CD4-positive, alpha-beta T cell treated with Interleukin-12 subunit alpha and Interleukin-12 subunit beta, for 1 hour (primary cell): ENCODE measurements at regions not wholly inside any gene's neighbourhood (a gene's known extent, or its start where the extent isn't known, plus 50 kb on each side); places are given as distances from the start of the nearest gene placed in this dataset.
"Not testable (repeated sequence)": the region's sequence is repeated elsewhere in the genome, so short reads cannot be mapped to it uniquely, and the experiment has no call there.

Source experiments
- DNase-seq: peaks from one replicate; pipeline ENCODE4 v3.0.0-alpha.2; 2020

DNA sequence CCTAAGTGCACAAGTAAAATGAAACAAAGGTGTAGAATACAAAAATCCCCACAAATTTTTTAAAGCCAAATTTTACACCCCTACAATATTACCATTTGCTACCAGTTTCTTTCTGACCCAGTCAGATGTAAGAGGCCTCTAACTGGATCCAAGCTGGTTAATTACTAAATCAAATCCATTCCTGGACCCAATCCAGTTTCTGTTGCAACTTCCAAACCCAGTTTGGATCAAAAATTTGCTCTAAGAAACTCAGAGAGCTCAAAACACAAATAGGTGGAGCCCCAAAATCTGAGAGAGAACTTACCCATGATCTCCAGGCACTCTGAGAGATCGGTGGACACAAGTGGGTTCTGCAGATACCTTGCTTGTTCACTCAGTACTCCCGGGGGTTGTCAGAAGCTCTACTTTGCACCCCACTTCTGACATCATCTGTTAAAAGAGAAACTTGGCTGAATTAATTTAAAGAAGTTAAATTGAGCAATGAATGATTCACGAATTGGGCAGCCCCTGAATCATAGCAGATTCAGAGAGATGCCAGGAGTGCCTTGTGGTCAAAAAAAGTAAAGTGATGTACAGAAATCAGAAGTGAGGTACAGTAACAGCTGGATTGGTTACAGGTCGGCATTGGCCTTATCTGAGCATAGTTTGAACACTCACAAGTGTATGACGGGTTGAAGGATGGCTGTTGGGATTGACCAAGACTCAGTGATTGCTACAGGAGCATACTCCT lies 448.0 kb downstream of the KCNT2 start:
- no peak for DNase-seq

DNA sequence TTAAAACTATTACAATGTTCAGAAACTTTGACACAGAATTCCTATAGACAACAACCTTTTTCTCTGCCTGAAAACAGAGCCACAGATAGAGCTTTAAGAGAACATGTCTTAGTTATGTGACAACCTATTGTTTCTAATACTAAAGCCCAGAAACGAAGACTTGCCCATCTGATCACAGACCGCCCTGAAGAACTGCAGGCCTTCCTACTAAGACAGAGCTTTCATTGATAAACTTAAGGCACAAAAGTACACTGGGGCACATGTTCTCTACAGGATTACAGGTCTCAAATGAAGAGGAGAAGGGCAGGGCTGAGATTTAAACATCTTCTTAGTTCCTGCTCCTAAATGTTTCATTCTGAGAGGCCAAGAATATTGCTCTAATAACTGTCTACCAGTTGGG lies 452.7 kb downstream of the KCNT2 start:
- no peak for DNase-seq

DNA sequence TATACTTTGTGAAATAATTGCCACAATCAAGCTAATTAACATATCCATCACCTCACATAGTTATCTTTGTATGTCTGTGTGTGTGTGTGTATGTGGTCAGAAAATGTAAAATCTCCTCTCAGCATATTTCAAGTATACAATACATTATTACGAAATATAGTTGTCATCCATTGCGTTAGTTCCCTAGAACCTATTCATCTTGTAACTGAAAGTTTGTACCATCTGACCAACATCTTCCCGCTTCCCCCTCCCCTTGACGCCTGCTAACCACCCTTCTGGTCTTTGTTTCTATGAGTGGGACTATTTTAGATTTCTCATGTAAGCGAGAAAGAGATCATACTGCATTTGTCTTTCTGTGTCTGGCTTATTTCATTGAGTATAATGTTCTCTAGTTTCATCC lies 455.3 kb downstream of the KCNT2 start:
- no peak for DNase-seq

DNA sequence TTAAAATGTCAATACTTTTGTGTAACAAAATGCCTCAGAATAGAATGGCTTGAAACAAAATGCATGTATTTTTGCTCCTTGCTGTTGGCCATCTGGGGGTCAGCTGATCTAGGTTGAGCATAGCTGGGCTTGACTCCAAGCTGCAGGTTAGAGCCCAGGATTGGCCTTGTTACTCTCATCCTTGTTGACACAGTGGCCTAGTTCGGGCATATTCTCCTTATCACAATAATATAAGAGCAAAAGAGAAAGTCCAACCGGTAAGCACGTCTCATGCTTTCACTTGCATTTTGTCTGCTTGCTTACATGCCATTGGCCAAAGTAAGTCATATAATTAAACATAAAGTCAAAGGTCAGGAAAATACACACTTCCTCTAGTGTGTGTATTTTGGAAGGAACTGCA lies 456.2 kb downstream of the KCNT2 start:
- no peak for DNase-seq

DNA sequence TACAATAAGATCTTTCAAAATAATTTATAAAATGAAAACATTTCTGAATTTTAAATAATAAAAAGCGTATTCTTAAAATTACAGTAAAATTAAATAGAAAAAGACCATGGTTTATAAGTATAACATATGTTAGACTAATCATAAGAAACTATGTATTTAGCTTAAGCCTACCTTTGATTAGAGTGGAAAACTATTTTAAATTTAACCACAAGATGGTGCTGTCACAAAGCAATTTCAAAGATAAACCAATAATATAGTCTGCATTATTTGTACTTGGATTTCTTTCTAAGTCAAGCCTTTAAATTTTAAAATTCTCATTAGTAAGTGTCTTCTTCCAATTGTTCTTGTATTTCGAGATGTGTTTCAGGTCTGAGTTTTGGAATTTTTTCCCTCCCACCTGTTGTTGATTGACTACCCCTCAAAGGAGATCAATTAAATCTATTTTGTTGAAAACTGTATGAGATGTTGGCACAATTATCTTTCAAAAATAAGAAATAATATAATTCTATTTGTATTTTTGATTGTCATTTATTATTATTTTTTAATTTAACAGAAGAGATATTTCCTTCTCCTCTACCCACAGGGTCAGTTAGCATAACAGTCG lies 459.8 kb downstream of the KCNT2 start:
- peak; percentile 26 for DNase-seq

DNA sequence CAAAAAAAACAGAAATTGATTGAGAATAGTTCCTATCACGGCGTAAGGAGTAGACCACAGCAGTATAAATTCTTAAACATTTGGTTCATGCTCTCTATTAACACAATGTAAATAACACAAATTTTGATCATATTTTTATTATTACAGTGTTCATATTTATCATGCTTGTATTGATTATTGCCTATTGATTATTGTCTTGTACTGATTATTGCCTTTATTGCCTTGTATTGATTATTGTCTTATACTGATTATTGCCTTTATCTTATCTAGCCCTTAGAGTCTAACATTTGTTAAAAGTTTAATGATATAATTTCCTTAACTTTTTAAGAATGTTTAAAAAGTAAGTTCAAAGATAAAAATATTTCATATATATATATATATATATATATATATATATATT lies 460.7 kb downstream of the KCNT2 start:
- no peak for DNase-seq

DNA sequence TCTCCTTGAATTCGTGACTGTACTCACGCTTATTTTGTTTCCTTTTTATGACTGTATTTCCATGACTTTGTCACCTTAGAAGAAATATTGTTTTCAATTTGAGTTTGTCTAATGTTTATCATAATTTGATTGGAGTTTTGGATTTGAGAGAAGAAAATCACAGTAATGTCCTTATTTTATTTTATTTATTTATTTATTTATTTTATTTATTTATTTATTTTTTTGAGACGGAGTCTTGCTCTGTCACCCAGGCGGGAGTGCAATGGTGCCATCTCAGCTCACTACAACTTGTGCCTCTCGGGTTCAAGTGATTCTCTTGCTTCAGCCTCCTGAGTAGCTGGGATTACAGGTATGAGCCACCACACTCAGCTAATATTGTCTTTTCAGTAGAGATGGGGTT lies 463.1 kb downstream of the KCNT2 start:
- not testable (repeated sequence) for DNase-seq

DNA sequence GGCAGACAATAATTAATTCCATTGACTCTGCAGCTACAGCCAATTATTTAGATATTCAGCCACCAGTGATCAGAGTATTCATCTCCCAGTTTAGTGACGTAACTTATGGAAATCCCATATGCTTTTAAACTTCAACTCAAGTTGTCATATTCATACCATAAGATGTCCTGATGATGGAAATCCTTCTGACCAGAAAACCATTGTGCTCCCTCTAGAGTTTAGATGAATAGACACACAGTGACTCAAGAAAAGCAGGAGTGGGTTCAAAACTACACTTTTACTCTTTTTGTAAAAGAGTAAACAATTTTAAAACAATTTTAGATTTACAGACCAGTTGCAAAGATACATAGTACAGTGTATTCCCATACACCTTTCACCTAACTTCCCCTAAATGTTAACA lies 463.7 kb downstream of the KCNT2 start:
- DNase-seq = no peak

DNA sequence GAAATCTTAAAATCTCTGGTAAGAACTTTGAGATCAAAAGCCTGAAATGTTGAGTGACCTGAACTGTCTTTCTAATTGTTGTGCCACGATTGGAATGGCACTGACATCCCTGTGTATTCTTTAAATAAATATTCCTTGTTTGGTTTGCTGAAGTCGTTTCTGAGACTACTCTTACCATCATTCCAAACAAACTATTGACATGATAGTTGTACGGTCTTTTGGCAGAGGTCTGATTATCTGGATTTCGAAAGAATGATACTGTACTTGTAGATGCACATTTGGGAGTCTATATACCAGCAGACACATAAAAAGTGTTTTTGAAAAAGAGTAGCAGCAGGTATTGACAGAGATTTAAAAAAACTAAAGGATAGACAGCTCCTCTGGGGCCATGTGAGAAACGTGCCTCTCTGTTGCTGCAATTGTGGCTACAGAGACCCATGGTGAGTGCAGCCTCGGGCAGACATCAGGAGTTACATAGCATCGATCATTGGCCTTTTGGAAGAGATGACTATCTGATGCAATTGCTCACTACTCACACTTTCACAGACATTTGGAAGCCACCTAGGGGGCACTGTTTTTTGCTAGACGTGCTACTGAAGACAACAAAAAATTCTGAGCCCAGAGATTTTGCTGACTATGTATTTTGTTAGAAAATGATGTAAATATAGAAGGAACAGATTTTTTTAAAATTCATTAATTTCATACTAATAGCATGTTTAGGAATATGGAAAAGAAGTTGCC lies 464.5 kb downstream of the KCNT2 start:
- no peak for DNase-seq

DNA sequence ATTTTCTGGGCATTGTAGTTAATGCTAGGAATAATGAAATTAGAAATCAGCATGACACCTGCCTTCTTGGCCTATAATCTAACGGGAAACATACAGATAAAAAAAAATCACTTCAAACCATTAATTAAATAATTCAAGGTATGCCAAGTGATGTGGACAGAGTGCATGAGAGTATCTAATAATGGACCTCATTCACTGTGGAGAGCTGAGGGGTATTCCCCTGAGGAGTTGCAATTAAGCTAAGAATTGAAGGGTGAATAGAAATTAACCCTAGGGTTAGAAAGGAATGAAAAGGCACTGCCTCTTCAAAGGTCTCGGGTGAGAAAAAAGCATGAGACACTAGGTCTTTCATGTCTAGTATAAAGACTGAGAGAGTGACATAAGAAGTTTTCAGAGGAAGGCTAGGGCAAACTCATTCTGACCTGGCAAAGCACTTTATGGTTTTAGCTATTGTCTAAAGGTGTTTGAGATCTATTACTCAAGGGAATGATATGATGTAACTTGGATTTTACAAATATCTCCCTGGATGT lies 466.1 kb downstream of the KCNT2 start:
- no peak for DNase-seq

DNA sequence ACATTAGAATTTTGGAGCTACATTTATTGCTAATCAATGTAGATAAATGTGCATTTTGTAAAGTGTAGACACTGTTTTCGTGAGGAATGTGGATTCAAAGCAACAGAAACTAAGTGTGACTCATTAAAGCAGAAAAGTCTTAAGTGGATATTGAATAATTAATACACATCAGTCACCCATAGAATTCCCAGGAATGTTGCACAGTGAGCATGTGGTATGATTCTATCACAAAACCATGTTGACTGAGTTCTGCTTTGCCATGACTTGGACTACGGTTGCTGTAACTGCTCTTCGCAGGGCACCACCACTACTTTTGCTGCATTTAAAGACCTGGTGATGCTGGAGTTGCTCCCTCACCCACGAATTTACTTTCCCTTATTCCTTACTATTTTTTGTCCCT lies 471.8 kb downstream of the KCNT2 start:
- no peak for DNase-seq

DNA sequence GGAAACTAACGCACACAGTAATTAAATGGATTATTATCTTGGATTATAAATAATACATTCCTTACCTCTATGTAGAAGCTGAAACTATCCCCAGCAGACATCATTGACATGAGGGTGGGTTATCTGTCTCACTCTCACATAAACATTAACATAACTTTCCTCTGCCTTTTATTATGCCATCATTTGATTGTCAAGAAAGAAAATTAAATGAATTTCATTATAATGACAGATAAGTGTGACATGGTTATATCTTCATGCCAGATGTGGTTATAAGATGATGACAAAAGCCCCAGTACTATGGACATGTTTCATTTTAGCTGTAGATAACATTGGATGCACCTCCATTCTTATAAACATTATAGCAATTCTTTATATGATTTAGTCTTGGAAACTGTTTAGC lies 476.5 kb downstream of the KCNT2 start:
- DNase-seq = no peak

DNA sequence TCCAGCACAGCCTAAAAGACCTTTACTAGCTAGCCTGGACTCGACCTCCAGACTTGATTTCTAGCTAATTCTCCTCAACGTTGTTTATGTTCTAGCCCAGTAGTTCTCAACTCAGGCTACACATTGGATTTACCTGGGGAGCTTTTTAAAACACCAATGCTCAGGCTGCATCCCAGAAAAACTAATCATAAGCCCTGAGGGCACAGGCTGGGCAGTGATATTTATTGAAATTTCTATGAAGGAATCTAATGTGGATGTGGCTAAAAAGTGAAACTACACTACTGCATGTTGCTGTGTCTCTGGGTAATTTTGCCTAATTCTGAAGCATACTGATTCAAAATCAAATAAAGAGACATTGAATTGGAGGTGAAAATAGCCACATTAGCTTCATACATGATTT lies 479.4 kb downstream of the KCNT2 start:
- DNase-seq = no peak

DNA sequence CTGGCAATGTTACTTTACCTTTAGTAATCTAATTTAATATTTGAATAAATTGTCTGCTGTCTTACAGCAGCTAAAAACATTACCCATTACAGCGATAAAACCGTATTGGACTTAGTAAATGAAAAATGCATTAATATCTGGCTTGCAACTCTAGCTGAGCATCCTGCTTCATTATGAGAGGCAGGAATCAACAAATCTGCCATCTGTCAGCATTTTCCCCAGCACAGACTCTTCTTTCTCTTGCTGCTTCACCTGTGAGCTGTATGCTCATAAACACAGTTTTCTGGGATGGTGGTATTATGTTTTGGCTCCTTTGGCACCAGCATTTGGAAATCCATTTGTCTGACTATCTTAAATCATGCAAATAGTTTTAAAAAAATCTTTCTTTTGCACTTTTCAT lies 487.1 kb downstream of the KCNT2 start:
- no peak for DNase-seq

DNA sequence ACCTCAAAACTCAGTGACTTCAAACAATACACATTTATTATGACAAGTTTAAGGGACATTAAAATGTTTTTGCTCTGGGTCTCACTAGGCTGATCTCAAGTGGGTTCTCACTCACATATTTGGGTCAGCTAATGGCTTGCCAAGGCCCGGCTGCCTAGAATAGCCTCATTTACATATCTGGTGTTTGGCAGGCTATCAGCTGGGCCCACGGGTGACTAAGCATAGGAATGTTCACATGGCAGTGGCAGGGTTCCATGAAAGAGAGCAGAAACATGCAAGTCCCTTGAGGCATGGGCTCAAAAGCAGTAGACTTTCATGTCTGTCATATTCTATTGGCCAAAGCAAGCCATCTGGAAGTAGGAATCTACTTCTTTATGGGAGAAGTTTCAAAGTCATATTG lies 492.6 kb downstream of the KCNT2 start:
- no peak for DNase-seq

DNA sequence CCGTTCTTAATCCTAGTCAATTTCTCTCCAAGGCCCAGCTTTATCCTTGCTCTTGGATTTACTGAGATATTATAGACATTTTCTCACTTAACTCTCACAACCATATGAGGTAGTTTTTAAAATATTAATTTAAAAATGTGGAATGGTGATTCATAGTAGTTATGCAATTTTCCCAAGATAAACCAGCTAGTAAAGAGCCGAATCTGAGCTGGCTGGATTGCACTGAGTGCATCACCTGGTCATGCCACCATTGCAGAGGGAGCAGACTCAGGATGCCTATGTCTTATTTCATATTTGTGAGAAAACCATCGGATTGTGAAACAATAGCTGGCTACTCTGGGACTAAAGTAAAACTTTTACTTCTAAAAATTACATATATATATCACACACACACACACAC lies 494.0 kb downstream of the KCNT2 start:
- no peak for DNase-seq

DNA sequence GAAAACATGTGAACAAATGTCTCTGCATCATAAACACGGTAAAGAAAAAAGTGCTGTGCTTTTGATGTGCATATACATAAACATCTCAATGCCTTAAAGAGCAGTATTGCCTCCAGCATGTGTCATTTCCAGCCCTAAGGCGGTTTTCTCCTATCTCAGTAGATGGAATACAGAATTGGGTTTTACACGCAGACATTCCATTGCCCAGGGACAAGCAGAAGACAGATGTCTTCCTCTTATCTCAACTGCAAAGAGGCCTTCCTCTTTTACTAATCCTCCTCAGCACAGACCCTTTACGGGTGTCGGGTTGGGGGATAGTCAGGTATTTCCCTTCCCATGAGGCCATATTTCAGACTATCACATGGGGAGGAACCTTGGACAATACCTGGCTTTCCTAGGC lies 499.2 kb downstream of the KCNT2 start:
- DNase-seq = not testable (repeated sequence)

DNA sequence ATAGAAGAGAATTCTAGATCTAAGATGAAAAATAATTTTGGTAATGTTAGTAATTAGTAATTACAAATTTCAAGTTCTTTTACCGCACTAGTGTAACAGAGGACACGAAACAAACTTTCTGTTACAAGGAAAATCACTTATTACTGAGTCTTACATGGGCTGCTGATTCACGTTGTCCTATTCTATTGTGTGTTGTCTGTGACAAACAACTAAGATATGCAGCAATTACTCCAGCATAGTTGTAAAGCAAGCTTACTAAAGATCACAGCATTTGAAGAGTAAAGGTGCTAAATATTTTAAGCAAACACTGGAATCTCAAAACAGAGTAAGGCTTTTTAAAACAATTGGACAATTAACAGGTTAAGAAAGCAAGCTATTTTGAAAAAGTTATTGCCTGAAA lies 502.3 kb downstream of the KCNT2 start:
- DNase-seq = no peak

DNA sequence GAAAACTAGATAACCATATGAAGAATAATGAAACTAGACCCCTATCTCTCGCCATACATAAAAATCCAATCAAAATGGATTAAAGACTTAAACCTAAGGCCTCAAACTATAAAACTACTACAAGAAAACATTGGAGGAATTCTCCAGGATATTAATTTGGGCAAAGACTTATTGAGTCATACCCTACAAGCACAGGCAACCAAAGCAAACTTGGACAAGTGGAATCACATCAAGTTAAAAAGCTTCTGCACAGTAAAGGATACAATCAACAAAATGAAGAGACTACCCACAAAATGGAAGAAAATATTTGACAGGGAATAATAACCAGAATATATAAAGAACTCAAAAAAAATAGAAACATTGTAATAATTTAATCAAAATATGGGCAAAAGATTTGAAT lies 505.4 kb downstream of the KCNT2 start:
- no peak for DNase-seq

DNA sequence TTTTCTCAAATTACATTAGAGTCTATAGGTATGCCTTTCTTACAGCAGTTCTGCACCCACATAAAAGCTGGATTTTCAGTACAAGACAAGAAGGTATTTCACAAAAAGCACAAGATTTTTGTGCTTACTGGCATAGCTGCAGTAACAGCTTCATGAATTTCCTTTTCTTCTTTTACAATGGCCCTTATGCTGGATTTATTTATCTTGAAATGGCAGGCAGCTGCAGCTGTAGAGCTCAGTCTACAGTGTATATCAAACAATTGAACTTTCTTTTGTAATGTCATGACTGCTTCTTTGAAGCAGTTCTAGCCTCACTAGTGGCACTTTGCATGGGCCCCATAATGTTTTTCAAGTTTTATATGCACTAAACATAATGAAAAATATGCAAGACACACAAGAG lies 510.2 kb downstream of the KCNT2 start:
- no peak for DNase-seq

DNA sequence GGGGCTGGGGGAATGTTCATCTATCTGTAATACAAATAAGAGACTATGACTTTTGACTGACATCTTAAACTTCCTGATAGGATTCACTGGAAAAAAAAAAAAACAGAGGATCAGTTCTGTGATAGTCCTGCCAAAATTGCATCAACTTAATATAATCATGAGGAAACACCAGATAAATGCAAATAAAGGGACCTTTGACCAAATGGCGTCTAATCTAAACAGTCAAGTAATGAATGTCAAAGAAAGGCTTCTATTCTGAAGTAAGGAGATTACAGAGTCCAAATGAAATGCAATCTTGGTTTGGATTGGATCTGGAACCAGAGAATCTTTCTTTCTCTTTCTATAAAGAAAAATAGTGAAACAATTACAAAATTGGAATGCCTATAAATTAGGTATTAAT lies 513.4 kb downstream of the KCNT2 start:
- DNase-seq = no peak

DNA sequence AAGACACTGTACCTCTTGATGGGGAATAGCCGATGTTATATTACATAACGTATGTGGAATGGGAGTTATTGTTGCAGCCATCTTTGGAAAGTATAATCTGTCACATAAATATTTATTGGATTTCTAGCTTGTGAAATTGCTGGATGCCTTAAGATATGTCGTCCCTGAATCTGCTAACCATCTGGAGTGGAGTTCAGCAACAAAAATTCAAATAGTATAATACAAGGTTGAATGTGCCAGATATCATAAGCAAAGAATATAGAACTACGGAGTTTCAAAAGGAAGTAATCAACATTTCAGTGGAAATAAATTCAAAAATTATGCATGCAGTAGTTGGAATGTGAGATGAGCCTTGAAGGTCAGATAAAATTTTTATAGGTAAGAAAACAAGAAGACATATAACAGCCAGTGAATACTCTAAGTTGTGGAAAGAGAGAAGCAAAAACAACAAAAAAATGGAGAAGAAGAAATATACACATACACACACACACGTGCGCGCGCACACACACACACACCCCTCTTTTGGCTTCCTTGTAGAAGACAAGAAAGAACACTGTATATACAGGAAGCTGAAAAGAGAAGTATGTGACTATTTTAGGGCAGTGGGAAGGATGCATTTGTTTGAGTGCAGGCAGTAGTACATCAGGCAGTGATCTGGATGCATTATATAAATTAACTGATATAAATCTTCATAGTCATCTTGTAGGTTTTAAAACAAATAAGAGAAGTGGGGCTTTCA lies 516.7 kb downstream of the KCNT2 start:
- DNase-seq = no peak

DNA sequence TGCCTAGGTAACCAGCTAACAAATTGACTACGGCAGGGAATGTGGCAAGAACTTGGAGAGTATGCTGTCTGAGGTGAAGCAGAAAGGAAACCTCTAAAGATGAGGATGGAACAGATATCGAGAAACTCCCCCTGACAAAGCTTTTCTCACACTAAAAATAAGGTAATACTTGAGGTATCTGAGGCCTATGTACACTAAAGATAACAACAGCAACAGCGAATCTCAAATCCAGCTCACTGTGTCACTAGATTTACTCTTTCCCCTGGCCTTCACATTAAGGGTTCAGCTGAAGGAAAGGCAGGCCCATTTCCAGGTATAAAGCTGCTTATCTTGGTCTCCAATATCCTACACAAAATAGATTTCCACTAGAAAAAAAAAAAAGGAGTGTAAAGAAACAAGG lies 518.0 kb downstream of the KCNT2 start:
- DNase-seq = no peak
